ENCODE measurements at regions not wholly inside any gene's neighbourhood (a gene's known extent, or its start where the extent isn't known, plus 50 kb on each side); places are given as distances from the start of the nearest gene placed in this dataset.

- DNase-seq (ENCODE audit: low spot score in 2 of 2): no peak
- Mint-ChIP-seq H3K4me1 (no peaks in the 10 kb centered on the region), H3K9me3 (peaks cover 2% of the 10 kb centered on the region), H3K27me3 (peaks cover 19% of the 10 kb centered on the region), H3K4me3 (no peak overlapping the region), H3K27ac (no peak overlapping the region), H3K36me3 (no peaks in the 10 kb centered on the region)
- ATAC-seq (ENCODE audit: low read depth): no peak
Measured at GRCh38 chr12:108016022-108016564, 113.0 kb upstream of the WSCD2 start.

DNA sequence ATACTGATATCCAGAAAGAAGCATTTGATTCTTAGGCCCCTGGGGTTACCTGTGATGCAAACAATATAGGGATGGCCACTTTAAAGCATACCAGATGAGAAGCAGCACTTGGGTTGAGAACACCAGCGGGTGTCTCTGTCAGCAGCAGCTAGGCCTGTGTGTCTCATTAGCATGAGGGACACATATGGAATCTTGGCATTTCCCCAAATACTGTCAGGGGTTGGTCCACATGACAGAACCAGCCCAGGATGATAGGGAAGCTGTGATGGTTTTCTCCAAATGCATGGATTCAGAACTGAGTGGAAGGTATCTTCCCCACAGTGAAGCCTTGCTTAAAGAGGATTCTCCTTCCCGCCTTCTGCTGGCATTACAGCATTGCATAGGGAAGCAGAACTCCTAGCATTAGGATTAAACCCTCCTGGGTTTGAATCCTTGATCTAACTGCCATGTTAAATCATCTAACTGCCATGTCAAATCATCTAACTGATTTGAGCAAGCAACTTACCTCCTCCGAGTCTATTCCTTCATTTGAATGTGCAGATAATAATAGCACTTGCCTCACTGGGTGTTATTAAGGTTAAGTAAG lies 111.5 kb upstream of the WSCD2 start:
- ATAC-seq (ENCODE audit: low read depth): no peak
- no peak overlapping the region for H3K4me3 Mint-ChIP-seq
- no peaks in the 10 kb centered on the region for H3K4me1 Mint-ChIP-seq

DNA sequence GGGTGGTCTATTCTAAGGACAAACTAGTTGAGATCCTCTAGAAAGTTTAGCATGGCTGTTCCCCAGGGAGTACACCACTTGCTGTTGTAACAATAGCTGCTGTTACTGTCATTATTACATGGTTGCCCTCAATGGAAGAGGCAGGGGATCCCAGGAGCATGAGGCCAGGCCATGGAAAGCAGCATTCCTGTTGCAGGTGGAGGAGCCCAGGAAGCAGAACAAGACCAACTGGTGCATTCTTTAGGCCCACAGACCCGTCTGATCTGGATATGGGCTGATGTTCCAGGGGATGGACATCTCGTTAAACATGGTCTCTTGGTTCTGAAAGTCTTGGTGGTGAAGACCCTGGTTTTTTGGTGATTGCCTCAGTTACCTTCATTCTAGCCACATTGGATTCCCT lies 109.2 kb upstream of the WSCD2 start:
- H3K27me3 Mint-ChIP-seq: peaks cover 16% of the 10 kb centered on the region
- no peak overlapping the region for H3K4me3 Mint-ChIP-seq
- ATAC-seq (ENCODE audit: low read depth) (no peak), DNase-seq (ENCODE audit: low spot score in 2 of 2) (no peak)
- no peaks in the 10 kb centered on the region for H3K4me1 Mint-ChIP-seq
- H3K27ac Mint-ChIP-seq: no peak overlapping the region
- H3K36me3 Mint-ChIP-seq: no peaks in the 10 kb centered on the region
- H3K9me3 Mint-ChIP-seq: peaks cover 2% of the 10 kb centered on the region

More for the DNA sequence above, 111.5 kb upstream of the WSCD2 start:
- H3K27ac Mint-ChIP-seq: no peak overlapping the region
- no peaks in the 10 kb centered on the region for H3K36me3 Mint-ChIP-seq
- no peak for DNase-seq (ENCODE audit: low spot score in 2 of 2)
- peaks cover 2% of the 10 kb centered on the region for H3K9me3 Mint-ChIP-seq
- H3K27me3 Mint-ChIP-seq: peaks cover 19% of the 10 kb centered on the region

- H3K27me3 Mint-ChIP-seq: peaks cover 11% of the 10 kb centered on the region
- peaks cover 2% of the 10 kb centered on the region for H3K9me3 Mint-ChIP-seq
- H3K4me3 Mint-ChIP-seq: no peak overlapping the region
- H3K4me1 Mint-ChIP-seq: no peaks in the 10 kb centered on the region
- no peaks in the 10 kb centered on the region for H3K36me3 Mint-ChIP-seq
- DNase-seq (ENCODE audit: low spot score in 2 of 2) (no peak), ATAC-seq (ENCODE audit: low read depth) (no peak)
- H3K27ac Mint-ChIP-seq: no peak overlapping the region
Measured at GRCh38 chr12:108021141-108021540, 107.9 kb upstream of the WSCD2 start.

GRCh38 chr12:108021949-108022522 lies 107.1 kb upstream of the WSCD2 start:
- H3K27me3 Mint-ChIP-seq: peaks cover 8% of the 10 kb centered on the region
- H3K36me3 Mint-ChIP-seq: no peaks in the 10 kb centered on the region
- no peaks in the 10 kb centered on the region for H3K4me1 Mint-ChIP-seq
- peaks cover 2% of the 10 kb centered on the region for H3K9me3 Mint-ChIP-seq
- H3K4me3 Mint-ChIP-seq: no peak overlapping the region
- H3K27ac Mint-ChIP-seq: no peak overlapping the region
- DNase-seq (ENCODE audit: low spot score in 2 of 2): no peak
- ATAC-seq (ENCODE audit: low read depth): no peak

GRCh38 chr12:108029051-108029835 lies 99.8 kb upstream of the WSCD2 start:
- H3K27me3 Mint-ChIP-seq: peaks cover 16% of the 10 kb centered on the region
- DNase-seq (ENCODE audit: low spot score in 2 of 2): no peak
- no peak overlapping the region for H3K4me3 Mint-ChIP-seq
- no peak overlapping the region for H3K27ac Mint-ChIP-seq
- no peaks in the 10 kb centered on the region for H3K9me3 Mint-ChIP-seq
- ATAC-seq (ENCODE audit: low read depth): no peak
- H3K4me1 Mint-ChIP-seq: no peaks in the 10 kb centered on the region
- no peaks in the 10 kb centered on the region for H3K36me3 Mint-ChIP-seq

- Mint-ChIP-seq H3K27ac (no peak overlapping the region), H3K27me3 (peaks cover 20% of the 10 kb centered on the region), H3K4me1 (no peaks in the 10 kb centered on the region), H3K36me3 (no peaks in the 10 kb centered on the region), H3K9me3 (no peaks in the 10 kb centered on the region), H3K4me3 (no peak overlapping the region)
- ATAC-seq (ENCODE audit: low read depth) (no peak), DNase-seq (ENCODE audit: low spot score in 2 of 2) (no peak)
Measured at GRCh38 chr12:108033090-108033489, 96.0 kb upstream of the WSCD2 start.

DNA sequence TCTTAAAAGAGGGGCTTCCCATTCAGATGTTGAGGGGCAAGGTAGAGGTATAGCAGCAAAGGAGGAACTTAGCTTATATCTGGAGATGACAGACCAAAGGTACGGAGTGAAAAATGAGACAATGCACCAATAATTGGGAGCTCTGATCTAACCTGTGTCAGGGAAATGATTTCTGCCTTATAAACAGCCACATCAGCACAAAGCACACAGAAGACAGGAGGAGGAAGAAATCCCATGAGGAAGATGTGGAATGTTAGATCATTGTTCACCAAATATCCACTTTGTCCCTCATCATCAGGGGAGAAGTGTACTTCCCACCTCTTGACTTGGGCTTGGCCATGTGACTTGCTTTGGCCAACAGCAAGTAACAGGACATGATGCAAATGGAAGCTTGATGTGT lies 93.7 kb upstream of the WSCD2 start:
- Mint-ChIP-seq H3K4me3 (no peak overlapping the region), H3K27me3 (peaks cover 22% of the 10 kb centered on the region), H3K27ac (no peak overlapping the region), H3K4me1 (no peaks in the 10 kb centered on the region), H3K36me3 (no peaks in the 10 kb centered on the region), H3K9me3 (no peaks in the 10 kb centered on the region)
- ATAC-seq (ENCODE audit: low read depth) (no peak), DNase-seq (ENCODE audit: low spot score in 2 of 2) (no peak)

DNA sequence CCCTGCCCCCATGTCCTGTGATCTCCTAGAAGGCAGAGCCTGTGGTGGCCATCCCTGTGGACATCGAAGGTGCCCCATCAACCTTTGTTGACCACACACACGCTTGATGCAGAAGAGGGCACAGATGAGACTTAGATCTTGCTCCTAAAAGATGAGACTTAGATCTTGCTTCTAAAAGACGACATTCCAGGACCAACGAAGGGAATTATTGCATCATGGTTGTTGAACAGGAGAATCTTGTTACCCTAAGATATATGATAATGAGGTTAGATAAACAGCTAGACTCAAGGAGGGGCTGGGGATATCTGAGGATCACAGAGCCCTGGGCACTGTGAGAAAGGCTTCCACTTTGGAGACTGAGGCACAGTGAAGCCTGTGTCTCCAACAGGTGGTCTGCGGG lies 91.1 kb upstream of the WSCD2 start:
- Mint-ChIP-seq H3K27me3 (peaks cover 14% of the 10 kb centered on the region), H3K27ac (no peak overlapping the region), H3K36me3 (no peaks in the 10 kb centered on the region), H3K4me1 (no peaks in the 10 kb centered on the region), H3K9me3 (no peaks in the 10 kb centered on the region), H3K4me3 (no peak overlapping the region)
- ATAC-seq (ENCODE audit: low read depth) (no peak), DNase-seq (ENCODE audit: low spot score in 2 of 2) (no peak)

- H3K27ac Mint-ChIP-seq: no peak overlapping the region
- H3K36me3 Mint-ChIP-seq: no peaks in the 10 kb centered on the region
- H3K4me3 Mint-ChIP-seq: no peak overlapping the region
- ATAC-seq (ENCODE audit: low read depth) (no peak), DNase-seq (ENCODE audit: low spot score in 2 of 2) (no peak)
- H3K4me1 Mint-ChIP-seq: no peaks in the 10 kb centered on the region
- no peaks in the 10 kb centered on the region for H3K9me3 Mint-ChIP-seq
- peaks cover 8% of the 10 kb centered on the region for H3K27me3 Mint-ChIP-seq
Measured at GRCh38 chr12:108039794-108040193, 89.3 kb upstream of the WSCD2 start.

DNA sequence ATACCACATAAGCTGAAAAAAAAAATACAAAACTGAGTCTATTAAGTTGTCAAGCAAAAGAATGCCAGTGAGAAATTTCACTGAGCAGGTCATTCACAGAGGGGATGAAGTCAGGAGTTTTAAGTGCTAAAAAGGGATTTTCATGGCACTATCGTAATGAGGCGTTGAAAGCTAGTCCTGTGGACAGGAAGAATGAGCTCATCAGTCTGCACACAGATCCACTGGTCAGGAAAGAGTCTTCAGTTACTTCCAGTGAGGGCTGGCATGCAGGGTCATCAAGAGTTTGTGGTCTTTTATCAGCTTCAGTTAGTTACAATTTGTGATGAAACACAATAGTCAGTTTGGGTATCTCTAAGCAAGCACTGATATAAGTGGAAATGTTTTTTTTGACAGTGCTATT lies 88.1 kb upstream of the WSCD2 start:
- no peaks in the 10 kb centered on the region for H3K4me1 Mint-ChIP-seq
- no peaks in the 10 kb centered on the region for H3K9me3 Mint-ChIP-seq
- no peak overlapping the region for H3K4me3 Mint-ChIP-seq
- ATAC-seq (ENCODE audit: low read depth) (no peak), DNase-seq (ENCODE audit: low spot score in 2 of 2) (no peak)
- H3K27me3 Mint-ChIP-seq: peaks cover 9% of the 10 kb centered on the region
- no peak overlapping the region for H3K27ac Mint-ChIP-seq
- no peaks in the 10 kb centered on the region for H3K36me3 Mint-ChIP-seq

DNA sequence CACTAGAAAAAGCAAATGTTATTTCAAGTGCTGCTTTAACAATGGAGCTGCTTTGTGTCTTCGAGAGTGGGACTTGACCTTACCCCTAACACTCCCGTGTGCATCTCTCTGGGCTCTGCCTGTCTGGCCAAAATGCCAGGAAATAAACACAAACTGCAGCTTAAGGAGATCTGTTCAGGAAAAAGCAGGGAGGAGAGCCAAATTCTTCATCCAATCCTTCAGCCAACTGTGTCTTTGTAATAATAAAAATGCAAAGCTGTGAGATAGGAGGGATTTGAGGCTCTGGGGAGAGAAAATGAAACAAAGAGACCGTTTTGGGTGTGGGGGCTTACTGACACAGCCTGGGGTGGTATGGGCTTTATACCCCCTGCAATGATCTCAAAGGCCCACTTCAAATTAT lies 85.8 kb upstream of the WSCD2 start:
- peaks cover 6% of the 10 kb centered on the region for H3K4me1 Mint-ChIP-seq
- H3K27me3 Mint-ChIP-seq: peaks cover 15% of the 10 kb centered on the region
- no peak overlapping the region for H3K27ac Mint-ChIP-seq
- ATAC-seq (ENCODE audit: low read depth) (no peak), DNase-seq (ENCODE audit: low spot score in 2 of 2) (no peak)
- H3K36me3 Mint-ChIP-seq: no peaks in the 10 kb centered on the region
- no peaks in the 10 kb centered on the region for H3K9me3 Mint-ChIP-seq
- H3K4me3 Mint-ChIP-seq: no peak overlapping the region

DNA sequence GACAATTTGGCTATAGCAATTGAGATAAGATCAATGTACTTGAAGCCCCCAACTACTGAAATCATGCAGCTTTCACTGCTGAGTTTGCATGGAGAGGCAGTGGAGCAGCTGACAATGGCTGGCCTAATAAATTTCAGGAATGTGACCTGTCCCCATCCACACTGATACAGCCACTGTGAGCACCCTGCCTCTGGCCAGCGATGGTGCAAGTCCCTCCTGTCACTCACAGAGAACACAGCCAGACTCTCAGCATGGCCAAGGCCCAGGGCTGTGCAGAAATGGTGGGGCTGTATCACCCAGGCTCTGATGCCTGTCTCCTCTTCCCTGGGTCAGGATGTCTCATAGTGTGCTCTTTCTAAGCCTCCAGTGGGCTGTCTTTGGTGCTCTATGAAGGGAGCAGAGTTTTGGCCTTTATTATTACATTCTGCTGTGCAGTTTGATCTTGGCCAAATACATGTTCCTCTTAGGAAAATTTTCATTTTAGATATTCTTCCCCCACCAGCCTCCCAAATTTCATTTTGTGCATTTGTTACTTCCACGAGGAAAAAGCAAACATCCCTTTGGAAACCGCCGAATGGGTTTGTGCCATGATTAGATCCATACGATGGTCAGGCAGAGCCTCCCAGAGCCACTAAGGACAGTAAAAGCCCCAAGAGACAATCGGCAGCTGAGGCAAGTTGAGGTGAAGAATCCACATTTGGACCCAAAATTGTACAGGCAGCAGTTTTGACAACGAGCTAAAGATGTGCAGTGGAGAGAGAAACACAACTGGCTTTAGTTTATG lies 85.1 kb upstream of the WSCD2 start:
- ATAC-seq (ENCODE audit: low read depth) (no peak), DNase-seq (ENCODE audit: low spot score in 2 of 2) (no peak)
- Mint-ChIP-seq H3K27me3 (peaks cover 13% of the 10 kb centered on the region), H3K4me1 (peaks cover 6% of the 10 kb centered on the region), H3K36me3 (no peaks in the 10 kb centered on the region), H3K27ac (no peak overlapping the region), H3K9me3 (no peaks in the 10 kb centered on the region), H3K4me3 (no peak overlapping the region)

DNA sequence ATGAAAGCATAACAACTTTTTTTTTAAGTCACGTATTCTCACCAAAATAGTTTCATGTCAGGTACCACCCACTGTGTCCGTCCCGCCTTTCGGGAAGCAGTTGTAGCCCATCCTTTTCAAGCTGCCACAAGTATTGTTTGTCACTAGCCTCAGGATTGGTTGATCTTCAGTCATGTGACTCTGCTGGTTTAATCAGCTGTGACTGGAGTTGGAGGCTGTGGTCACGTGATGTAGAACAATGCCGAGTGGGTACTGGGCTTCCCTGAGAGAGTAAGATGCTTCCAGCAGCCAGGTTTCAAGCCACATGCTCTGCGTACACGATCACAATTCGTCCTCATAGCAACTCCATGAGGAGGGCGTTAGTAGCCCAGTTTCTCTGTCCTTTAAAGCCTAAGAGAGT lies 83.0 kb upstream of the WSCD2 start:
- H3K27ac Mint-ChIP-seq: no peak overlapping the region
- H3K4me3 Mint-ChIP-seq: no peak overlapping the region
- ATAC-seq (ENCODE audit: low read depth) (no peak), DNase-seq (ENCODE audit: low spot score in 2 of 2) (no peak)
- no peaks in the 10 kb centered on the region for H3K9me3 Mint-ChIP-seq
- no peaks in the 10 kb centered on the region for H3K36me3 Mint-ChIP-seq
- peaks cover 13% of the 10 kb centered on the region for H3K27me3 Mint-ChIP-seq
- H3K4me1 Mint-ChIP-seq: peaks cover 6% of the 10 kb centered on the region
